HG03354 (cell line): ENCODE measurements at regions not wholly inside any gene's neighbourhood (a gene's known extent, or its start where the extent isn't known, plus 50 kb on each side); places are given as distances from the start of the nearest gene placed in this dataset.

Experiments
- ATAC-seq: cut with Tn5 transposase; IDR thresholded peaks from one replicate; pipeline ENCODE4 v1.9.1; 2021; ENCODE audit warnings: mild to moderate bottlenecking; ENCODE audit not compliant: unreplicated experiment, poor library complexity, severe bottlenecking

- ATAC-seq = no peak
These were observed 186.6 kb upstream of the GNPDA2 start for GRCh38 chr4:44912980-44913379.

- ATAC-seq = no peak
These were observed 182.2 kb upstream of the GNPDA2 start for GRCh38 chr4:44908565-44908964.

- no peak for ATAC-seq
These were observed 145.9 kb upstream of the GNPDA2 start for GRCh38 chr4:44872246-44872645.

GRCh38 chr4:44871133-44871532, 144.8 kb upstream of the GNPDA2 start:
- ATAC-seq = no peak

GRCh38 chr4:44869985-44870384, 143.6 kb upstream of the GNPDA2 start:
- no peak for ATAC-seq

- ATAC-seq = no peak
These were observed 143.0 kb upstream of the GNPDA2 start for GRCh38 chr4:44869222-44869882.

GRCh38 chr4:44861756-44862155, 135.4 kb upstream of the GNPDA2 start:
- no peak for ATAC-seq

- ATAC-seq = no peak
These were observed 133.1 kb upstream of the GNPDA2 start for GRCh38 chr4:44859477-44859876.

- no peak for ATAC-seq
These were observed 122.1 kb upstream of the GNPDA2 start for GRCh38 chr4:44848466-44848865.

GRCh38 chr4:44845993-44846392, 119.6 kb upstream of the GNPDA2 start:
- no peak for ATAC-seq

- ATAC-seq = no peak
These were observed 119.0 kb upstream of the GNPDA2 start for GRCh38 chr4:44845309-44845708.

- ATAC-seq = no peak
These were observed 116.2 kb upstream of the GNPDA2 start for GRCh38 chr4:44842531-44842930.

GRCh38 chr4:44817930-44818329, 91.6 kb upstream of the GNPDA2 start:
- ATAC-seq = no peak

GRCh38 chr4:44806071-44806470, 79.7 kb upstream of the GNPDA2 start:
- no peak for ATAC-seq

GRCh38 chr4:44804301-44804700, 77.9 kb upstream of the GNPDA2 start:
- ATAC-seq = no peak

GRCh38 chr4:44801384-44801783, 75.0 kb upstream of the GNPDA2 start:
- no peak for ATAC-seq

- ATAC-seq = no peak
These were observed 65.5 kb upstream of the GNPDA2 start for GRCh38 chr4:44791831-44792230.

GRCh38 chr4:44777115-44777514, 50.8 kb upstream of the GNPDA2 start:
- ATAC-seq = no peak
